Stomach (tissue), 8 donors: ENCODE measurements at regions not wholly inside any gene's neighbourhood (a gene's known extent, or its start where the extent isn't known, plus 50 kb on each side); places are given as distances from the start of the nearest gene placed in this dataset.

Experiments used
- DNase-seq, 2 donors: peaks; one replicate each; pipeline versions ENCODE4 v3.0.0 to v3.0.0-alpha.2; 2013 to 2019
- H3K27ac ChIP-seq, 5 donors: fragments of 200-600 bp in 4 of 5; sonication (generic) in 4 of 5; one replicate each; pipeline ENCODE4 v1.5.1; 2013 to 2019; ENCODE audit warnings: mild to moderate bottlenecking in 1 of 5, moderate library complexity in 1 of 5
- H3K27me3 ChIP-seq, 3 donors: fragments of 200-600 bp; sonication (generic); one replicate each; pipeline ENCODE4 v1.5.1; 2017 to 2019; ENCODE audit warnings: mixed run types in 1 of 3
- H3K36me3 ChIP-seq, 4 donors: fragments of 200-600 bp; sonication (generic); 1 replicate in 3 of 4; 2 replicates in 1 of 4; pipeline ENCODE4 v1.5.1; 2016 to 2019
- H3K4me1 ChIP-seq, 4 donors: fragments of 200-600 bp; sonication (generic); one replicate each; pipeline ENCODE4 v1.5.1; 2016 to 2019
- H3K4me3 ChIP-seq, 4 donors: fragments of 200-600 bp; sonication (generic) in 3 of 4; one replicate each; pipeline ENCODE4 v1.5.1; 2016 to 2019; ENCODE audit warnings: mild to moderate bottlenecking in 1 of 4
- H3K9me3 ChIP-seq, 4 donors: fragments of 200-600 bp; sonication (generic); one replicate each; pipeline ENCODE4 v1.5.1; 2016 to 2019
- CTCF ChIP-seq, 7 experiments: fragments of 450-650 bp in 4 of 7; fragments of 200-600 bp in 3 of 7; sonication (generic) in 3 of 7; IDR thresholded peaks; one replicate each; pipeline ENCODE4 v1.5.1; 2016 to 2019; ENCODE audit warnings: antibody characterized with exemption in 7 of 7, control low read depth in 2 of 7, mild to moderate bottlenecking in 1 of 7
- EP300 ChIP-seq: sonication (generic); formaldehyde crosslinking; IDR thresholded peaks from one replicate; pipeline ENCODE4 v1.6.1; 2017; ENCODE audit warnings: antibody characterized with exemption
- POLR2A ChIP-seq, 4 donors: fragments of 450-650 bp; IDR thresholded peaks; one replicate each; pipeline ENCODE4 v1.6.1; 2016; ENCODE audit warnings: antibody characterized with exemption in 4 of 4, control low read depth in 2 of 4, mild to moderate bottlenecking in 1 of 4, moderate library complexity in 1 of 4
- POLR2AphosphoS5 ChIP-seq, 3 donors: sonication (generic); formaldehyde crosslinking; IDR thresholded peaks; one replicate each; pipeline ENCODE4 v1.6.1; 2016; ENCODE audit warnings: antibody characterized with exemption in 3 of 3
- WGBS, 5 donors: extraction: QIAGEN DNeasy Blood & Tissue Kit in 3 of 5; methylation state at CpG; one replicate each; pipeline versions ENCODE4 v1.1.5 to v1.1.7; 2013 to 2018; 5-methylcytosine and 5-hydroxymethylcytosine counted together
- intact Hi-C: fragments of 100-400 bp; cut with DNase I; formaldehyde crosslinking; loops from one replicate; pipeline ENCODE4 v1.15.1; 2023; ENCODE audit warnings: low total_unique reads
- donor health status: healthy with polysubstance abuse.
- donor health status: Bipolar disorder and iron deficiency.
- donor health status: healthy.

DNA sequence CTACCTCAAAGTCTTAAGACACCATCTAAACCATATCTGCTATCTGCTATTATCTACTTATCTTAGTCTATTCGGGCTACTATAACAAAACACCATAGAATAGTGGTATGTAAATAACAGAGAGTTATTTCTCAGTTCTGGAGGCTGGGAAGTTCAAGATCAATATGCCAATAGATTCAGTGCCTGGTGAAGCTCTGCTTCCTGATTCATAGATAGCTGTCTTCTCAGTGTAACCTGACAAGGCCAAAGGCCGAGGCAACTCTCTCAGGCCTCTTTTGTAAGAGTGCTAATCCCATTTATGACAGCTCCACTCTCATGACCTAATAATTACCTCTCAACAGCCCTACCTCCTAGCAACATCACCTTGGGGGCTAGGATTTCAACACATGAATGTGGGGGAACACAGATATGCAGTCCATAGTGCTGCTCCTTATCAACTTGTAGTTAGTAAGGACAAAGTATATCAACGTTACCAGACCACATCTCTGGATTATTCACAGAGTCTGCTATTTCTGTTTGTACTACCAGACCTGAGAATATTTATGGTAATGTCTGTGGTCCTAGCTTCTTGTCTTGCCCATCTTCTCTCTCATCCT lies 297.8 kb downstream of the FOXG1 start:
- Histone ChIP-seq H3K4me3 (no peak overlapping the region), H3K27ac (no peak overlapping the region), H3K36me3 (no peaks in the 10 kb centered on the region), H3K27me3 (no peaks in the 10 kb centered on the region), H3K4me1 (no peaks in the 10 kb centered on the region), H3K9me3 (peaks cover 0 to 17% (median 7%) of the 10 kb centered on the region in 4 donors)
- 57 to 67% (median 62%) methylated on average over 3 of the region's 3 CpGs for WGBS, 5 donors
- TF ChIP-seq EP300: no peak
- TF ChIP-seq POLR2AphosphoS5 (IDR thresholded peaks at IDR 0.05): no peak
- no peak for TF ChIP-seq CTCF (IDR thresholded peaks at IDR 0.05)
- no peak for TF ChIP-seq POLR2A (IDR thresholded peaks at IDR 0.05)
- no peak for DNase-seq
- intact Hi-C loops: no loop called here

- H3K27me3 ChIP-seq: no peaks in the 10 kb centered on the region
- H3K4me1 ChIP-seq: no peaks in the 10 kb centered on the region
- H3K4me3 ChIP-seq: no peak overlapping the region
- H3K36me3 ChIP-seq: no peaks in the 10 kb centered on the region
- peaks cover 0 to 25% (median 15%) of the 10 kb centered on the region in 4 donors for H3K9me3 ChIP-seq
- WGBS, 5 donors: 62 to 72% (median 66%) methylated on average over 1 of the region's 1 CpG
- no peak overlapping the region for H3K27ac ChIP-seq
- no peak for TF ChIP-seq CTCF (IDR thresholded peaks at IDR 0.05)
- TF ChIP-seq EP300: no peak
- TF ChIP-seq POLR2AphosphoS5 (IDR thresholded peaks at IDR 0.05): no peak
- no peak for TF ChIP-seq POLR2A (IDR thresholded peaks at IDR 0.05)
- intact Hi-C loops: no loop called here
- DNase-seq: no peak
Measured at GRCh38 chr14:29069228-29069627, 302.6 kb downstream of the FOXG1 start.

DNA sequence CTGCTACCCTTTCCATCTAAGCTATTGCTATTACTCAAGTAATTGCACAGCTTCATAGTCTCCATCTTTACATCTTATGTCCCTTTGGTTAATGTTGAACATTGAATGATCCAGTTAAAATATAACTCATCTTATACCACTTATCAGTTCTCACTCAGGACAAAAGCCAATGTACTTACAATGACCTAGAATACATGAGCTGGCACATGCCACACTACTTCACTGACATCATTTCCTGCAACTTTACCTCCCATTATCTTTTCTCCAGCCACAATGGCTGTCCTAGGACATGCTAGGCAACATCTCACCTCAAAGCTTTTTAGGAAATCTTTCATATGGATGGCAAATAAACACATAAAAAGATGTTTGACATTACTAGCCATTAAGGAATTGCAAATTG lies 309.2 kb downstream of the FOXG1 start:
- H3K4me3 ChIP-seq: no peak overlapping the region
- TF ChIP-seq POLR2A (IDR thresholded peaks at IDR 0.05): no peak
- TF ChIP-seq CTCF (IDR thresholded peaks at IDR 0.05): no peak
- TF ChIP-seq EP300: no peak
- no peak for TF ChIP-seq POLR2AphosphoS5 (IDR thresholded peaks at IDR 0.05)
- DNase-seq: no peak
- no peaks in the 10 kb centered on the region for H3K27me3 ChIP-seq
- intact Hi-C loops: no loop called here
- H3K9me3 ChIP-seq: peaks cover 0 to 19% (median 8%) of the 10 kb centered on the region in 4 donors
- no peak overlapping the region for H3K27ac ChIP-seq
- no peaks in the 10 kb centered on the region for H3K36me3 ChIP-seq
- no peaks in the 10 kb centered on the region for H3K4me1 ChIP-seq

GRCh38 chr14:29077916-29078315 lies 311.3 kb downstream of the FOXG1 start:
- Histone ChIP-seq H3K4me1 (no peaks in the 10 kb centered on the region), H3K27ac (no peak overlapping the region), H3K9me3 (peaks cover 0 to 12% (median 2%) of the 10 kb centered on the region in 4 donors), H3K36me3 (no peaks in the 10 kb centered on the region), H3K4me3 (no peak overlapping the region), H3K27me3 (no peaks in the 10 kb centered on the region)
- no peak for TF ChIP-seq POLR2AphosphoS5 (IDR thresholded peaks at IDR 0.05)
- no peak for TF ChIP-seq CTCF (IDR thresholded peaks at IDR 0.05)
- TF ChIP-seq EP300: no peak
- TF ChIP-seq POLR2A (IDR thresholded peaks at IDR 0.05): no peak
- no peak for DNase-seq
- intact Hi-C loops: no loop called here
- 86 to 93% (median 88%) methylated on average over 2 of the region's 2 CpGs for WGBS, 5 donors
